Epithelial cell of proximal tubule (primary cell): ENCODE measurements at regions not wholly inside any gene's neighbourhood (a gene's known extent, or its start where the extent isn't known, plus 50 kb on each side); places are given as distances from the start of the nearest gene placed in this dataset.
"Not testable (repeated sequence)": the region's sequence is repeated elsewhere in the genome, so short reads cannot be mapped to it uniquely, and the experiment has no call there.

Source experiments
- DNase-seq: peaks from one replicate; pipeline ENCODE4 v3.0.0-alpha.2; 2011; ENCODE audit warnings: low read depth
- H3K4me3 ChIP-seq: 2 replicates; pipeline ENCODE4 v1.5.1; 2011; ENCODE audit warnings: low read depth, mild to moderate bottlenecking, low read length
- CTCF ChIP-seq: conservative IDR thresholded peaks from 2 replicates; pipeline ENCODE4 v1.5.1; 2012; ENCODE audit warnings: low read depth, mild to moderate bottlenecking, low read length

DNA sequence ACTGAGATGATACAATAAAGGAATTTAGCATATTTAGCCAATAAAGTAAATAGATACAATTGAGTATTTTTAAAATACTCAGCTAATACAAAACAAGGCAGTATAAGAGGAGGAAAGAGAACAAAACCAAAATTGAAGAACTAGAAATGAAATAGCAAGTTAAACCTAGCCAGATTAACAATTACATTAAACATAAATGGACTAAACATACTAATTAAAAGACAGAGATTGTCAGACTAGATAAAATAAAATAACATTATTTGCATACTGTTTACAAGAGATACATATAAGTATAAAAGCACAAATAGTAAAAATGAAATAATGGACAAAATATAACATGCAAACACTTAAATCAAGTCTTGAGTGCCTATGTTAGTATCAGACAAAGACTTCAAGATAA is 517.7 kb upstream of the PHF14 start:
- no peak for DNase-seq
- no peak overlapping the region for H3K4me3 ChIP-seq
- TF ChIP-seq CTCF: no peak

- DNase-seq: no peak
- no peak overlapping the region for H3K4me3 ChIP-seq
- TF ChIP-seq CTCF: no peak
Measured at GRCh38 chr7:10460474-10460873, 513.2 kb upstream of the PHF14 start.

GRCh38 chr7:10463701-10464100 is 510.0 kb upstream of the PHF14 start:
- no peak overlapping the region for H3K4me3 ChIP-seq
- TF ChIP-seq CTCF: no peak
- DNase-seq: no peak

GRCh38 chr7:10465536-10465935 is 508.1 kb upstream of the PHF14 start:
- not testable (repeated sequence) for DNase-seq, H3K4me3 ChIP-seq

GRCh38 chr7:10468908-10469307 is 504.8 kb upstream of the PHF14 start:
- H3K4me3 ChIP-seq: no peak overlapping the region
- DNase-seq: no peak
- TF ChIP-seq CTCF: no peak

GRCh38 chr7:10469476-10469875 is 504.2 kb upstream of the PHF14 start:
- H3K4me3 ChIP-seq: no peak overlapping the region
- TF ChIP-seq CTCF: no peak
- no peak for DNase-seq

DNA sequence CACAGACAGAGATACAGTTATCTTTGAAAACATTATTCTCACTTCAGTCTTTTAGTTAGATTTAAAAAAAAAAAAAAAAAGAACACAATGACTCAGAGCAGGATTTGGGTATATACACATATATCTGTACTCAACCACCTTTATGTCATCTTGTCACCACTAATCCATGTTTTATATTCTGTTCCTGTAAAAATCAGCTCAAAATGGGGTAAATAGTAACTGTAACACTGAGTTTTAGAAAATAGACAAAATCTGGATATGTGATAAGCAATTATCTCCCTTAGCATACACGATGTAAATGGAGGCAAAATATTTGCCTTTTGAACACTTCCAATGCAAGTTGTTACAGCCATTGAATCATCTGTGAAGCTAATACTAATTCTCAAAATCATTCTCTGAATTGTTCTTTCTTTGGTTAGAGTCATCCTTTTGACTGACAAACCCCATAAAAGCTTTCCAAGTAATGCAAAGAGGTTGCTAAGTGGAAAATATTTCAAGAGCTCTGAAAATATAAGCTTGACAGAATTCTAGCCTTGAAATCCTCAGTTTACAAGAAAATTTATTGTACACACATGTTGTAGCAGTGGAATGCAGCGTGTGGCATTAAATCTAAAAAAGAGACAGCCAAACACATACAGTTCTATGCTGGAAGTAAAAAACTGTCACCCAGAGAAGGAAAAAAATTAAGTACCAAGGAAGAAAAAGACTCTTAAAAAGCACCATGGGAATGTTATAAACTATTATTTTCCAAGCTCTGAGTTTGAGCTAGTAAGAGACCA is 502.2 kb upstream of the PHF14 start:
- TF ChIP-seq CTCF: no peak
- DNase-seq: no peak
- H3K4me3 ChIP-seq: no peak overlapping the region
